ENCODE measurements at regions not wholly inside any gene's neighbourhood (a gene's known extent, or its start where the extent isn't known, plus 50 kb on each side); places are given as distances from the start of the nearest gene placed in this dataset.

- no peak overlapping the region for H3K23ac ChIP-seq (ENCODE audit: insufficient read length)
- no peak for DNase-seq (ENCODE audit: low read depth in 1 of 2, low spot score in 2 of 2)
- POLR2A ChIA-PET (ENCODE audit: partially characterized antibody), result no interaction called here
These were observed 82.7 kb upstream of the LINC01488 start for GRCh38 chr11:69398529-69399492.

More at GRCh38 chr11:69398529-69399492, 82.7 kb upstream of the LINC01488 start:
- Histone ChIP-seq H3K27me3 (replicated peaks in 1 of 4; ENCODE audit: control insufficient read depth in 3 of 4, extremely low read depth in 1 of 4, insufficient read depth in 3 of 4, low read length in 3 of 4) (no peaks in the 10 kb centered on the region), H2BK12ac (ENCODE audit: low read depth, low read length) (peak overlapping the region; percentile 55; the same call in 1 of the 2 replicates), H4K5ac (ENCODE audit: insufficient read length, low read depth, low read length) (no peak overlapping the region), H3K79me2 (ENCODE audit: control insufficient read depth in 1 of 2, insufficient read depth in 2 of 2, low read length in 2 of 2) (no peaks in the 10 kb centered on the region), H3K4me2 (ENCODE audit: insufficient read depth in 1 of 2, low read depth in 2 of 2, low read length in 2 of 2) (no peak overlapping the region), H3K23me2 (ENCODE audit: low read depth, low read length) (no peaks in the 10 kb centered on the region), H3K9me3 (ENCODE audit: insufficient read depth in 2 of 2, low read depth in 1 of 2, low read length in 1 of 2) (peaks cover 14 to 17% of the 10 kb centered on the region in 2 experiments), H2AFZ (ENCODE audit: low read length) (no peak overlapping the region), H4K20me1 (replicated peaks in 1 of 2; ENCODE audit: control insufficient read depth in 1 of 2, insufficient read depth in 2 of 2, low read length in 2 of 2) (no peaks in the 10 kb centered on the region), H3K36me3 (ENCODE audit: control insufficient read depth in 2 of 4, insufficient read depth in 4 of 4, low read length in 3 of 4) (no peaks in the 10 kb centered on the region), H2BK5ac (ENCODE audit: low read depth, low read length) (peak overlapping the region; percentile 40; the same call in 1 of the 2 replicates), H3K4me1 (replicated peaks in 1 of 4; ENCODE audit: control insufficient read depth in 3 of 4, insufficient read depth in 4 of 4, low read length in 3 of 4) (peaks cover 0 to 6% (median 2%) of the 10 kb centered on the region in 4 experiments; a peak in 2 of 7 replicates), H3K9ac (replicated peaks in 1 of 4; ENCODE audit: extremely low read depth in 1 of 4, low read depth in 3 of 4, low read length in 3 of 4) (no peak overlapping the region), H3K4me3 (ENCODE audit: extremely low read depth in 1 of 4, insufficient read depth in 2 of 4, low read depth in 3 of 4, low read length in 4 of 4) (no peak overlapping the region; a peak in 1 of 8 replicates), H2BK120ac (replicated peaks; ENCODE audit: low read depth, low read length) (no peak overlapping the region), H2BK20ac (ENCODE audit: low read length) (no peak overlapping the region), H3K27ac (ENCODE audit: low read depth, low read length) (no peak overlapping the region), H4K91ac (replicated peaks; ENCODE audit: insufficient read length, low read length) (peak overlapping the region; percentile 83), H3K18ac (ENCODE audit: extremely low read depth, low read length) (no peak overlapping the region; the same call in 1 of the 2 replicates), H3K56ac (replicated peaks; ENCODE audit: insufficient read length, low read depth, low read length) (no peak overlapping the region), H3K79me1 (ENCODE audit: low read depth, low read length) (no peaks in the 10 kb centered on the region), H4K8ac (ENCODE audit: extremely low read depth, insufficient read depth, low read length) (peak overlapping the region; percentile 57; the same call in 1 of the 2 replicates), H2BK15ac (ENCODE audit: low read length) (no peak overlapping the region), H3K4ac (replicated peaks; ENCODE audit: insufficient read length, low read depth, low read length) (no peak overlapping the region), H2AK5ac (ENCODE audit: low read depth, low read length) (no peak overlapping the region), H3K14ac (ENCODE audit: insufficient read length) (no peak overlapping the region)
- FAIRE-seq, result no peak
- CTCF ChIA-PET (ENCODE audit: partially characterized antibody), result no interaction called here
- TF ChIP-seq SUZ12 (IDR thresholded peaks at IDR 0.05; ENCODE audit: low read length) (no peak), CBX5 (IDR thresholded peaks at IDR 0.05; ENCODE audit: low read depth, low read length) (no peak), NANOG (IDR thresholded peaks at IDR 0.05; ENCODE audit: insufficient read depth, low read depth, low read length, poor library complexity, severe bottlenecking) (no peak), CREB1 (IDR thresholded peaks at IDR 0.05) (no peak), RBBP5 (IDR thresholded peaks at IDR 0.05; ENCODE audit: borderline replicate concordance, low read depth, low read length) (no peak), RXRA (IDR thresholded peaks at IDR 0.05; ENCODE audit: insufficient read depth, low read depth, low read length) (no peak), KDM5A (IDR thresholded peaks at IDR 0.05; ENCODE audit: low read length) (no peak), EZH2 (IDR thresholded peaks at IDR 0.05; ENCODE audit: low read depth, low read length, severe bottlenecking) (no peak), EGR1 (IDR thresholded peaks at IDR 0.05; ENCODE audit: borderline replicate concordance, low read depth, low read length) (no peak), MAFK (IDR thresholded peaks at IDR 0.05; ENCODE audit: low read depth, low read length) (peak; percentile 44; the same call in 1 of the 2 replicates), TEAD4 (IDR thresholded peaks at IDR 0.05; ENCODE audit: low read depth, low read length) (peak; percentile 40; the same call in 1 of the 2 replicates), TBP (IDR thresholded peaks at IDR 0.05; ENCODE audit: low read depth, low read length) (no peak)
- WGBS, 2 experiments (ENCODE audit: extremely low coverage in 1 of 2, insufficient coverage in 1 of 2, insufficient read length in 1 of 2, insufficient replicate concordance in 2 of 2, low coverage in 1 of 2, low lambda C conversion rate in 2 of 2, missing lambda C conversion rate in 1 of 2), result 92% methylated on average over 22 of the region's 28 CpGs; no CpG with 5 or more reads in 1 of the 2 experiments

Measured in H1 (cell line).